ENCODE measurements at regions not wholly inside any gene's neighbourhood (a gene's known extent, or its start where the extent isn't known, plus 50 kb on each side); places are given as distances from the start of the nearest gene placed in this dataset.

DNA sequence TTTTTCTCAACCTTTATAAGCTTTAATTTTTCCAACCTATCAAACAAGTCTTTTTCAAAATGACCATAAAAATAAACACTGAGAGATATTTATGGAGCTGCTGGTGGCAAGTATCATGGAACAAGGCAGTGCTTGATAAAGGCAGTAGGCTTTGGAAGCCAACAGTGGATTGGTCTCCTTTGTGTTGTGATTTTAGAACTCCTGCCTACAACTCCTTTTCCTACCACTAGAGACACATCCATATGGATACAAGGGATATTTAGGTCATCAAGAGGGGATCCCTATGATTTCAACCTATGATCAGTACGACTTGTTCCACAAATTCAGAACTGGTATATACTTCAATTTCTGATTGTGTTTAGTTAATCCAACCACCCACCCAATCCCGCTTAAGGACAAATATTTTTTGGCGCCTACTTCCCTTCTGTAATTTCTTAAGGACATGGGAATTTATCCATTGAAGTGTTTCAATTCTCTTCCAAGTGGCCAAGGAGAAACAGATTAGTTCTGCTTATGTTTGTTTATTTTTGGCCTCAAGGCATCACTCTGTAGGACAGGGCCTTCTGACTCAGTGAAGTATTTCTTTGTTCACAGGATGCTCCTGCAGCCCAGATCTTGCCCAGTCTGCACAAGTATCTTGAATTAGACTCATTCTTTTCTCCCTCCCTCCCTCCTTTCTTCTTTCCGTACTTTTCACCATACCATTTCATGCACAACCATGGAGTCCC, 2119.6 kb upstream of the PIK3C3 start:
- no peak for DNase-seq

DNA sequence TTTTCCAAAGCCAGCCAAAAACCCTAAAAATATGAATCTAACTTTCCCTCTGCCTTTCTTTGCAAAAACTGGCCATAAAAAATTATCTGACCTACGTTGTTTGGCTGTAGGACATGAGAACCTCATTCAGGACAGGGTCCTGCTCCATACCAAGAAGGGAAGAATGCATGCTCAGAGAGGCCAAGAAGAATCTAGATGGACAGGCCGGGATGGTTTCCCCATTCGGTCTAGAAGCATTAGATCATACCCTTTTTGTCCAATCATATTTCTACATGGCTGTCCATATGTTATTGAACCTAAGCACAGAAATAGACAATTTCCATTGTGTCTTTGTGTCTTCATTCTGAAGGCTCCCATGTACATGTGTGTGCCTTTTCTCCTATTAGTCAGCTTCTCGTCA, 2120.4 kb upstream of the PIK3C3 start:
- no peak for DNase-seq

- DNase-seq: no peak
Measured at GRCh38 chr18:39825485-39826150, 2129.4 kb upstream of the PIK3C3 start.

GRCh38 chr18:39806525-39806924, 2148.5 kb upstream of the PIK3C3 start:
- DNase-seq: no peak

GRCh38 chr18:39805218-39805617, 2149.8 kb upstream of the PIK3C3 start:
- no peak for DNase-seq

GRCh38 chr18:39802648-39803229, 2152.3 kb upstream of the PIK3C3 start:
- DNase-seq: no peak

GRCh38 chr18:39801848-39802247, 2153.2 kb upstream of the PIK3C3 start:
- no peak for DNase-seq

GRCh38 chr18:39801010-39801409, 2154.0 kb upstream of the PIK3C3 start:
- DNase-seq: no peak

GRCh38 chr18:39799006-39799405, 2156.0 kb upstream of the PIK3C3 start:
- no peak for DNase-seq

GRCh38 chr18:39796393-39796792, 2158.6 kb upstream of the PIK3C3 start:
- DNase-seq: no peak

GRCh38 chr18:39795350-39795749, 2159.7 kb upstream of the PIK3C3 start:
- DNase-seq: no peak

DNA sequence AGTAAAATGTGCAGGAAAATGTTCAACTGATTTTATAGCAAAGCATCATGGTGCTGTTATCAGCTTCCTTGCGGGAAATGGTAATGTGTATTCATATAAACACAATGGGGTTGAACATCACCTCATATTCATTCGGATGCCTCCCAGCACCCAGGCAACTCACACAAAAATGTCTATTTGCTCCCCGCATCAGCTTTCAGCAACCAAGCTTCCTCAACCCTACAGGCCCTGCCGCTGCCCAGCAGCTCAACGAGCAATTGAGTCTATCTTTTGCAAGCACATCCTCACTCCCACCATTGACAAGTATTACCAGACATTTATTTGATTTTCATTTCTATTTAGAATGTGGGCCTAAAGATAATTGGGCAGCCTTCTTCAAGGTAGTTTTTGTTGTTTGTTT, 2161.4 kb upstream of the PIK3C3 start:
- DNase-seq: no peak

- DNase-seq: no peak
Measured at GRCh38 chr18:39788383-39788782, 2166.7 kb upstream of the PIK3C3 start.

DNA sequence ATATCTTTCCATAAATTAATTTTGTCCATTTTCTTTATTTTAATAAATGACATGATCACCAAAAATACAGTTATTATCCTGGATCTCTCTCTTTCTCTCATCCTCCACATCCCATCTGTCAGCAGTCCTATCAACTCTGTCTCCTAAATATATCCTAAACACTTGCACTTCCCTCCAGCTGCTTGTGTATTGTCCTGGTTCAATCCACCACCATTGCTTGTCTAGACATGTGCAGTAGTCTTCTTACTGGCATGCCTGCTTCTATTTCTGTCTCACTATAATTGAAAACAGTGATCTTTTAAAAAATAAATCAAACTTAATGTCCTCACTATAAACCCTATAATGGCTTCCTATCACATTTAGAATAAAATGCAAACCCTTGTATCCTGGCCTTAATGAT, 2168.6 kb upstream of the PIK3C3 start:
- no peak for DNase-seq

DNA sequence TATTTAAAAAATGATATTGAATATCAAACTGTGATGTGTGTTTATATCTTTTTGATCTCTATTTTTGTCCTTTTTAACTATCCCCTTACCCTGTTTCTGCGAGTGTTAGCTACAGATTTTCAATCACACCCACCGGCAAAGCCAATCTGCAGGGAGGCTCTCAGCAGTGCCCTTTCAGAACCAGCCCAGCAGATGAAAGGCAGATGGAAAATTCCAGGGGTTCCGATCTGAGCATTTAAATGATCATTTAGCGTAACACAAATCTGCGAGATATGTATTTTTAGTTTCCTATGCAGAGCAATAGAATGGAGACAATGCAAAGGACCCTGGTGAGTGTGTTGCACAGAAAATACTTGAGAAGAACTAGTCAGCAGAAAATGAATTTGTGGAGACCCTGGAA, 2170.5 kb upstream of the PIK3C3 start:
- no peak for DNase-seq

DNA sequence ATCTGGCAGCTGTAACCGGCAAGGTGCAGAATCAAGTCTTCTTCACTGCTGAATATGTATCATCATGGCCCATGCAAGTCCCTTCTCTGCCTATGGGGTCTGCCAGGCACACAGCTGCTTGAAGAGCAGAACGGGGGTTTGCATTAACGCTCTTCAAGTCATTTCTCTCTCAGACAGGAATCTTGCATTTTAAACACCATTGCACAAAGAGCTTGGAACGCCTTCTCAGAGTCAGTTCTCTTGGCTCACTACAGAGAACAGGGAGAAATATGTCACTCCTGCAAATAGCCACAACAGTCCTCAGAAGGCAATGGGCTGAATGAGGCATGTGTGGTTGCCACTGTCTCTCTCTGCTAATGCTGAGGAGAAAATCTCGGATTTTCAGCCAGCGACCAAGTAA, 2173.5 kb upstream of the PIK3C3 start:
- DNase-seq: no peak

DNA sequence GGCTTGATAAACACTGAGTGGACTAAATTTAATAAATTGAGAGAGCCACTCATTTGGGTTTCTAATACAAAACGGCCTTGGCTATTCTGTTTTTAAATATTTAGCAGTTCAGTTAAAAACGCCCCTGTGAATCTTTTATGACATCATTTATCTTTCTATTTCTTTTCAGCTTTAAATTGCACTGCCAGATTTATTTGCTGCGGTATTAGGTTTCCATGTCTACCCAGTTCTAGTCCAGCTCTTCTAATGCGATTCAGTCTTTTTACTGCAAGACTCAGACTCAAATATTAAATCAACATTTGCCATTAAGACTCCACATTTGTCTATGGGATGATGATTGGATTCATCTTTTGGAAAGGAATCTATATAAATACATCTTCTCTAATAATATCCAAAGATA, 2174.3 kb upstream of the PIK3C3 start:
- no peak for DNase-seq

GRCh38 chr18:39779926-39780325, 2175.1 kb upstream of the PIK3C3 start:
- DNase-seq: no peak

GRCh38 chr18:39776766-39777165, 2178.3 kb upstream of the PIK3C3 start:
- DNase-seq: no peak

- no peak for DNase-seq
Measured at GRCh38 chr18:39774957-39775598, 2180.0 kb upstream of the PIK3C3 start.

DNA sequence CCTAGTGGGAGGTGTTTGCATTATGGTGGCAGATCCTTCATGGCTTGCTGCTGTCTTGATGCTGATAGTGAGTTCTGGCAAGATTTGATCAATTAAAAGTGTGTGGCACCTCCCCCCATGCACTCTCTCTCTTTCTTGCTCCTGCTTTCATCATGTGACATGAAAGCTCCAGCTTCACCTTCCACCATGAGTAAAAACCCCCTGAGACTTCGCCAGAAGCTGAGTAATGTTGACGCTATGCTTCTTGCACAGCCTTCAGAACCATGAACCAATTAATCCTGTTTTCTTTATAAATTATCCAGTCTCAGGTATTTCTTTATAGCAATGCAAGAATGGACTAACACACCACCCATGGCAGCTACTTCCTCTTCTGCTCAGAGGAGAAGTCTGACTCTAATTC, 2181.4 kb upstream of the PIK3C3 start:
- DNase-seq: no peak

DNA sequence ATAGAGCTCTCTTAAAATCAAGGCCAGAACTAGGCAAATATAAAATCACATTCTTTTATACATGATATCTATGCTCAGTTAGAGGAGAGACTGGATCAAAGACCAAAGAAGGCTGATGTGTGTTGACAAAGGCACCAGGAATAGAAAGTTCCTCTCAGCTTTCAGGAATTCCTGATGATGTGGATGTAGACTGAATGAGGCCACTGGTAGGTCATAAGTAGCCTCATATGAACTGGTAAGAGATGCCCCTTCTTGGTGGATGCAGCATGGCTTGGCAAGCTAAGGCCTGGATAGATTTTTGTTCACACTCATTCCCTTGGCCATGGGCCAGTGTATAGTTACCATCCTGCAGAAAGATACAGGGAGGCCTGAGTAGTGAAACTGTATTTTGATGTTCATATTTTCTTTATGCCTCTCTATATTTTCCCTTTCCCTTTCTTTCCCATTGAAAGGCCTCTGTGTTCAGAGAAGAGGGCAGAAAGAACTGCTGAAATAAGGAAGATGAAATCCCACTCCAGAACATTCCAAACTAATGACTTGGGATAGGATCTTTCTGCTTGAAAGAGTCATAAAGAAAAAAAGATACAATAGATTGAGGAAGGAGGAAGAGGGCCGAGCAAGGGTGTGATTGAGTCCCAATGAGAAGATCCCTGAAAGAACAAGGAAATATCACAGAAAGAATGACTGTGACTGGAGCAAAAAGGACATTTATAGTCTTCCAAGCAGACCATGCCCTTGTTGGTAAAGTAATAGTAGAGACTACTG, 2182.7 kb upstream of the PIK3C3 start:
- DNase-seq: no peak

- DNase-seq: no peak
Measured at GRCh38 chr18:39770399-39770798, 2184.6 kb upstream of the PIK3C3 start.
